ENCODE measurements at regions not wholly inside any gene's neighbourhood (a gene's known extent, or its start where the extent isn't known, plus 50 kb on each side); places are given as distances from the start of the nearest gene placed in this dataset.
"Not testable (repeated sequence)": the region's sequence is repeated elsewhere in the genome, so short reads cannot be mapped to it uniquely, and the experiment has no call there.

GRCh38 chr21:38083535-38083934, 167.3 kb upstream of the KCNJ6 start:
- CTCF ChIA-PET = no interaction called here
- TF ChIP-seq CTCF (IDR thresholded peaks at IDR 0.05; ENCODE audit: insufficient read depth, low read length, missing control alignments) = no peak
- DNase-seq (ENCODE audit: low read depth, low spot score) = no peak
- H3K4me3 ChIP-seq (ENCODE audit: low read depth, low read length) = no peak overlapping the region
- POLR2A ChIA-PET = no interaction called here

GRCh38 chr21:38086580-38086979, 170.2 kb upstream of the KCNJ15 start:
- no peak for TF ChIP-seq CTCF (IDR thresholded peaks at IDR 0.05; ENCODE audit: insufficient read depth, low read length, missing control alignments)
- CTCF ChIA-PET = no interaction called here
- no peak for DNase-seq (ENCODE audit: low read depth, low spot score)
- POLR2A ChIA-PET = no interaction called here
- no peak overlapping the region for H3K4me3 ChIP-seq (ENCODE audit: low read depth, low read length)

- ChIA-PET POLR2A (no interaction called here), CTCF (no interaction called here)
- H3K4me3 ChIP-seq (ENCODE audit: low read depth, low read length) = no peak overlapping the region
- DNase-seq (ENCODE audit: low read depth, low spot score) = no peak
- no peak for TF ChIP-seq CTCF (IDR thresholded peaks at IDR 0.05; ENCODE audit: insufficient read depth, low read length, missing control alignments)
Measured at GRCh38 chr21:38088916-38089762, 167.7 kb upstream of the KCNJ15 start.

GRCh38 chr21:38089763-38090046, 167.1 kb upstream of the KCNJ15 start:
- CTCF ChIA-PET = no interaction called here
- POLR2A ChIA-PET = no interaction called here
- TF ChIP-seq CTCF (IDR thresholded peaks at IDR 0.05; ENCODE audit: insufficient read depth, low read length, missing control alignments) = no peak
- H3K4me3 ChIP-seq (ENCODE audit: low read depth, low read length) = no peak overlapping the region
- DNase-seq (ENCODE audit: low read depth, low spot score) = no peak

GRCh38 chr21:38091061-38091460, 165.7 kb upstream of the KCNJ15 start:
- DNase-seq (ENCODE audit: low read depth, low spot score); POLR2A ChIA-PET; CTCF ChIA-PET; H3K4me3 ChIP-seq (ENCODE audit: low read depth, low read length): not testable (repeated sequence)

GRCh38 chr21:38092051-38092450, 164.7 kb upstream of the KCNJ15 start:
- ChIA-PET POLR2A (no interaction called here), CTCF (no interaction called here)
- TF ChIP-seq CTCF (IDR thresholded peaks at IDR 0.05; ENCODE audit: insufficient read depth, low read length, missing control alignments) = no peak
- no peak overlapping the region for H3K4me3 ChIP-seq (ENCODE audit: low read depth, low read length)
- no peak for DNase-seq (ENCODE audit: low read depth, low spot score)

GRCh38 chr21:38095220-38095619, 161.6 kb upstream of the KCNJ15 start:
- CTCF ChIA-PET = interaction anchor here (1.8 kb wide), 1 partner anchor 257 kb away, joined by 6 read pairs; no protein-coding TSS in a partner anchor

More at GRCh38 chr21:38095220-38095619, 161.6 kb upstream of the KCNJ15 start:
- POLR2A ChIA-PET = no interaction called here
- no peak for DNase-seq (ENCODE audit: low read depth, low spot score)
- no peak overlapping the region for H3K4me3 ChIP-seq (ENCODE audit: low read depth, low read length)
- TF ChIP-seq CTCF (IDR thresholded peaks at IDR 0.05; ENCODE audit: insufficient read depth, low read length, missing control alignments) = no peak
